ENCODE measurements at regions not wholly inside any gene's neighbourhood (a gene's known extent, or its start where the extent isn't known, plus 50 kb on each side); places are given as distances from the start of the nearest gene placed in this dataset.
"Not testable (repeated sequence)": the region's sequence is repeated elsewhere in the genome, so short reads cannot be mapped to it uniquely, and the experiment has no call there.

DNA sequence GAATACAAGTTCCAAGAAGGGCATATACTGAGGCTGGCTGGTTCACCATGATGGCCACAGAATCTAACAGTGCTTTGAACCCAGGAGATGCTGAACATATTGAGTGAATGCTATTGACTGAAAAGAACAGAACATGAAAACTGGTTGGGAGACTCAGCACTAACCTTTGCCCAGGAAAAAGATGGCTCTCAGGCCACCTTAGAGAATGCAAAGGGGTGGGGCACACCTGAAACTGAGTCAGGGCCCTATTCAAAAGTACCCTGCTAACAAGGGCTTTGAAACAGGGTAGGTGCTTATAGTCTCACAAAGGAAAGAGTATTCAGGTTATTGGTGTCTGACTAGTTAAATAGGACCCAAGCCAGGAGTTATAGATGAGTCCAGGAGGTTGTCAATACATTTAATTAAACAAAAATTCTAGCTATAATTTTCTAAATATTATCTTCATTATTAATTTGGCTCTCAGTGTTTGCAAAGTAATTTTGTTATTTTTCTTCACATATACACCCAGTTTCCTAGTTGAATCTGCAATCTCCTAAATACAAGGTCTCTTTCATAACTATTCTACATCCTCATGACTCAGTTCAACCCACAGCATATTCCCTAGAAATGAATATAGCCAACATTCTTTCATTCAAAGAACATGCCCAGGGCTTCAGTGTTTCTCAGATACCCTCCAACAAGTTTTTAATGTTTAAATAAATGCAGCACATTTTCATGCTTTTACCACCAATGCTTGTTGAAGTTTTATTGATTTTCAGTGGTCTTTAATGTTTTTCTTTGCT lies 144.2 kb upstream of the RAPGEF2 start:
- no peak for DNase-seq

GRCh38 chr4:158962393-158962792 lies 140.5 kb upstream of the RAPGEF2 start:
- DNase-seq, result no peak

- not testable (repeated sequence) for DNase-seq
Observed at GRCh38 chr4:158963282-158963681, 139.6 kb upstream of the RAPGEF2 start.

- DNase-seq, result no peak
Observed at GRCh38 chr4:158964114-158964727, 138.7 kb upstream of the RAPGEF2 start.

- DNase-seq, result no peak
Observed at GRCh38 chr4:158964728-158965124, 138.2 kb upstream of the RAPGEF2 start.

DNA sequence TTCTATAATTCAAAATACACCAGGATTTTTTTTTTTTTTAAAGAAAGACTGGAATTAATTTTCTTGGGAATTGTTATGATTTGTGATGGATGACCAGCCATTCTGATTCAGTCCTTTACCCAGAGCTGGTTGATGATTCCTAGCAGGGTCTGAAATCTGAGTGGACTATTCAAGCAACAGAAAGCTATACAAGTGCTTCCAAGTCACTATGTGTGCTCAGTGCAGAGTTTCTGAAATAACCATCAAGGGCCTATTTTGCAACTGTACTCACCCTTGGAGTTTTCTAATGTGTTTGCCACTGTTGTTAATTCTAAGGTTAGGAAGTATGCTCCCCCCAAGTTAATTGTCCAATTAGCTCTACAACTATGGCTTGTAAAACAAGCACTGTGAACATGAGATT lies 137.7 kb upstream of the RAPGEF2 start:
- DNase-seq, result no peak

DNA sequence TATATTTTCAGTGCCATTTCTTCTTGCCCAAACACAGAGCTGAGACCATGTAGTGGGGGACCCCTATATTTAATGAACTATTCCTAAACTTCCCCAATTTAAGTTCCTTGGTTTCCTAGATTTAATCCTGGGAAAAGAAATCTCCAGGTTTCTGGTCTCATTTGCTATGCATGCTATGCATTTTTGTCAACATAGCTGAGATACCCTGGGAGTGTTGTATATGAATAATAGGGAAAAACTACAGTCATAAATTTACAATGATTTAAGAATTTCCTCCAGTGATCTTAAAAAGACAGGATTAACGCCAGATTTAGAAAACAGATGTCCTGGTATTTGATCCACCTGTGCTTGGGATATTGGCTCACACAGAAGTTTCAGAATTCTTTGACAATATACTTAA lies 136.8 kb upstream of the RAPGEF2 start:
- DNase-seq, result no peak

- DNase-seq, result no peak
Observed at GRCh38 chr4:158968961-158969360, 133.9 kb upstream of the RAPGEF2 start.

DNA sequence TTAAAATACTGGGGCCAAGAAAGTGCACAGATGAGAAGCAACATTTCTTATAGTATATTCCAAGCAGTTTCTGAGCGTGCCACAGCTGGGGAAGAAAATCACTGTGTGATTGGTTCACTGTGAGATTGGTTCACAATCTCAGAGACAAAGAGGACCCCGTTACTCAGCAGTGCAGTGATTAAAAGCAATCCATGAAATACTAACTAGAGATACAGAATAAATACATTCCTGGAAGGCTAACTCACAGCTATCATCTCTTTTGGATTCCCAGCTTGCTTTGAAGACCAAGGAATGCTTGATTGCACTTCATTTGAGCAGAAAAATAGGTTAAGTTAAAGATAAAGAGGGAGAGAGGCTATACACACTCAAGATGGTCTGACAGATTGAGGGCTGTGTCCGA lies 132.1 kb upstream of the RAPGEF2 start:
- no peak for DNase-seq

- DNase-seq, result not testable (repeated sequence)
Observed at GRCh38 chr4:158974438-158974837, 128.4 kb upstream of the RAPGEF2 start.

- not testable (repeated sequence) for DNase-seq
Observed at GRCh38 chr4:158980711-158981110, 122.2 kb upstream of the RAPGEF2 start.

GRCh38 chr4:158991534-158992155 lies 111.2 kb upstream of the RAPGEF2 start:
- no peak for DNase-seq

GRCh38 chr4:158993891-158994290 lies 109.0 kb upstream of the RAPGEF2 start:
- no peak for DNase-seq

GRCh38 chr4:158995040-158995439 lies 107.8 kb upstream of the RAPGEF2 start:
- no peak for DNase-seq

DNA sequence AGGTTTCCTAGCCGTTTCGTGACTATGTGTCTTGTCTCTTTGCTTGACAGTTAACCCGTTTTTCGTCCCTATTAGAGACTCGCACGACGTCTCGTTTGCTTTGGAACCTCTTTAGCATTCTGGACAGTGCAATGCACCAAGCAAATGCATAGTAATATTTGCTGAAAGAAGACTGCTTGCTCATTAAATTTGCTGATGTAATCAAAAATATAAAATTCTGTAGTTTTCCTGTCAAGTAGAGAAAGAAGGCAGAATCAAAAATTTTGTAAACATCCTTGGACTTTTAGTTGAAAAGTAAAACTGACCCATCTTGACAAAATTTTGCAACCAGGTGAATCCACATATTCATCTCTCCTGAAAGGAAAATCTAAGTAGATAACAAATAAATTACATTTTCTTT lies 106.9 kb upstream of the RAPGEF2 start:
- no peak for DNase-seq

DNA sequence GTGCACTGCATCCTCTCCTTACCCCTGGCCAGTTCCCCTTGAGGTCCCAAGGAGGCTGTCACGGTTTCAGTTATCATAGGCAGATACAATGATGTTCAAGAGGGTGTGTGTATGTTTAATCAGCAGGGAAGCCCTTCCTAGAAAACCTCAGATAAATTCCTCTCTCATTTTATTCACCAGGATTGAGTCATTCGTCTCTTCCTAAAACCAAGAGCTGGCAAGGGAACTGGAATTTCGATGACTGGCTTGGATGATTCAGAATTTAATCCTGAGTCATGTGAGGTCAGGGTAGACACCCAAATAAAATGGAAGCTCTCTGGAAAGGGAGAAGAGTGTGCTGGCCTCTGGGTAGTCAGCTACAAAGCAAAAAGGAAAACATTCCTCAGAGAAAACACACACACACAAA lies 106.2 kb upstream of the RAPGEF2 start:
- DNase-seq, result no peak

- no peak for DNase-seq
Observed at GRCh38 chr4:158997660-158998349, 105.1 kb upstream of the RAPGEF2 start.

GRCh38 chr4:158998624-158999023 lies 104.3 kb upstream of the RAPGEF2 start:
- no peak for DNase-seq

GRCh38 chr4:158999166-158999682 lies 103.7 kb upstream of the RAPGEF2 start:
- DNase-seq, result no peak

DNA sequence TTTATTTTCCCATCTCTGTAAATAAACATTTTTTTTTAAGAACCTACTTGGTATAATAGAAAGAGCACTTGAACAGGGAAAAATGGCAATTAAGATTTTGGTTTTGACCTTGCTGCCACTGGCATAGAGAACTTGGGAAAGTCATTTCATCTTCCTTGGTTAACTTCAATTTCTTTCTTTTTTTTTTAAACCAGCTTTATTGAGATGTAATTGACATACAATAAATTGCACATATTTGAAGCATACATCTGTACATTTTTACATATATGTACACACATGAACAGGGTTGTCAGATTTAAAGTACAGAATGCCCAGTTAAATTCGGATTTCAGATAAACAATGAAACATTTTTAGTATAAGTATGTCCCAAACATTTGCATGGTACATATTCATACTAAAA lies 103.0 kb upstream of the RAPGEF2 start:
- no peak for DNase-seq

GRCh38 chr4:159002950-159003349 lies 99.9 kb upstream of the RAPGEF2 start:
- DNase-seq, result no peak

DNA sequence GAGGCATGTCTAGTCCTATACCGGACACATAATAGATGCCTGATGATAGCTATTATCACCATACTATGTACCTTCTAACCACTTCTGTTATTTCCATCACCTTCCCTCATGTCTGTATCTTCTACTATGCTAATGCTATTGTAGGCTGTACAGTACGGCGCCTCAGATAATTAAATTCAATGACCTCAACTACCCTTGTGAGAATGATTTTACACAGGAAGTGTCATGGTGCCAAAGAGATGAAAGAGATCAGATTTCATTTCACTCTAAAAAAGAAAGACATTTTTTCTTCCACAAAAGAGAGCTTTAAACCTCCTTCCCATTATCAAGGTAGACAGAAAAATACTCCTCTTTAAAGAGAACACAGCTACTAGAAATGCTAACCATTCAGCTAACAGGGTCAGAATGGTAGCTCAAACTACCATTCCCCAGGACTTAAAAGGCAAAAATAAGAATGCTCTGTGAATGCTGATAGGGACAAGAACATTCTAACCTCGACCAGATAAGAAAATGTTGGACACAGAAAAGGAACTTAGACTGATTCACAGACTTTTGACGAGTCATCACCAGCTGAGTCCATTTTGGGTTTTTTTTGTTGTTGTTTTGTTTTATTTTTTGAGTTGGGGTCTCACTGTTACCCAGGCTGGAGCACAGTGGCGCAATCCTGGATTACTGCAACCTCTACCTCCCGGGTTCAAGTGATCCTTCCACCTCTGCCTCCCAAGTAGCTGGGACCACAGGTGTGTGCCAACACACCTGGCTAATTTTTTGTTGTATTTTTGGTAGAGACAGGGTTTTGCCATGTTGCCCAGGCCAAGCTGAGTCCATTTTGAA lies 99.2 kb upstream of the RAPGEF2 start:
- no peak for DNase-seq

All from occipital lobe (tissue), 1 donor.